NCI-H1436 treated with DMSO at 0.1 percent for 48 hours (cell line): ENCODE measurements at regions not wholly inside any gene's neighbourhood (a gene's known extent, or its start where the extent isn't known, plus 50 kb on each side); places are given as distances from the start of the nearest gene placed in this dataset.
"Not testable (repeated sequence)": the region's sequence is repeated elsewhere in the genome, so short reads cannot be mapped to it uniquely, and the experiment has no call there.

ENCODE experiments used
- DNase-seq: peaks from one replicate; lab custom pipeline; 2025; lab: John Stamatoyannopoulos, UW

DNA sequence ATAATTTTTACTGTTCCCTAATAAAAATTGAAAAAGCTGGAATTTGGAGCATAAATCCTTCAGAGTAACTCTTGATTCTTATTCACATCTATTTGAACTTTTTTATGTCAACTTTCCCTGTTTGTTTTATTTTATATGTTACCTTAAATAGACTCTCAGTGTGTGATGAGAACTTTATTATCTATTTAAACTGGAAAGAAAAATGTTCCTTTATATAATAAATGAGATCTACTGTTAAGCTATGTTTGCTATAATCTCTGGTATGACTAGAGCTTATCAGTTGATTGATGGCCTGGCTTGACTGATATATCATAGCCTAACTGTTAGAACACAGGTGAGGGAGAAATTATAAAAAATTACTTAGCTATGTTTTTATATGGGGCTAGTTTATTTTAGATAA, 330.6 kb upstream of the EPHA6 start:
- DNase-seq, result no peak

- DNase-seq, result no peak
Measured at GRCh38 chr3:96488708-96489107, 325.7 kb upstream of the EPHA6 start.

GRCh38 chr3:96491023-96491422, 323.4 kb upstream of the EPHA6 start:
- DNase-seq, result no peak

- no peak for DNase-seq
Measured at GRCh38 chr3:96491868-96492267, 322.5 kb upstream of the EPHA6 start.

DNA sequence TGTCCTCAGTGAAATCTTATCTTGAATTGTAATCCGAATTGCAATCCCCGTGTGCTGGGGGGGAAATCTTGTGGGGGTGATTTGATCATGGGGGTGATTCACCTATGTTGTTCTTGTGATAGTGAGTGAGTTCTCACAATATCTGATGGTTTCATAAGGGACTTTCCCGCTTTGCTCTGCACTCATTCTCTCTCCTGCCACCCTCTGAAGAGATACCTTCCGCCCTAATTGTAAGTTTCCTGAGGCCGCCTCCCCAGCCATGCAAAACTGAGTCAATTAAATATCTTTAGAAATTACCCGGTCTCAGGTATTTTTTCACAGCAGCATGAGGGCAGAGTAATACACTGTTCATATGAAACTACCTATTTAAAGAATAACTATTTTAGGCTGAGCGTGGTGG, 304.1 kb upstream of the EPHA6 start:
- no peak for DNase-seq

DNA sequence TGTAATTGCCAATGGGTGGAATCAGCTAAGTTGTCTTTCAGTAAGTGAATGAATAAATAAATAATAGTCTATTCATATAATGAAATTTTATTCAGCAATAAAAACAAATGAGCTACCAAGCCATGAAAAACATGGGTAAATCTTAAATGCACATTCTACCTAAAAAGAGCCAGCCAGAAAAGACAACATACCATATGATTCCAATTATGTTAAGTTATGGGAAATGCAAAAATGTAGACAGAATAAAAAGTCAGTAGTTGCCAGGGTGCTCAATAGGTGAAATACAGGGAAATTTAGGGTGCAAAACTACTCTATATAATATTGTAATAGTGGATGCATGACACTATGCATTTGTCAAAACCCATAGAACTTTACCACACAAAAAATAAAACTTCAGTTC, 277.2 kb upstream of the EPHA6 start:
- no peak for DNase-seq

GRCh38 chr3:96538186-96538585, 276.2 kb upstream of the EPHA6 start:
- DNase-seq, result no peak

- DNase-seq, result no peak
Measured at GRCh38 chr3:96548073-96548472, 266.3 kb upstream of the EPHA6 start.

GRCh38 chr3:96576935-96577334, 237.5 kb upstream of the EPHA6 start:
- no peak for DNase-seq

- DNase-seq, result no peak
Measured at GRCh38 chr3:96584066-96584465, 230.3 kb upstream of the EPHA6 start.

DNA sequence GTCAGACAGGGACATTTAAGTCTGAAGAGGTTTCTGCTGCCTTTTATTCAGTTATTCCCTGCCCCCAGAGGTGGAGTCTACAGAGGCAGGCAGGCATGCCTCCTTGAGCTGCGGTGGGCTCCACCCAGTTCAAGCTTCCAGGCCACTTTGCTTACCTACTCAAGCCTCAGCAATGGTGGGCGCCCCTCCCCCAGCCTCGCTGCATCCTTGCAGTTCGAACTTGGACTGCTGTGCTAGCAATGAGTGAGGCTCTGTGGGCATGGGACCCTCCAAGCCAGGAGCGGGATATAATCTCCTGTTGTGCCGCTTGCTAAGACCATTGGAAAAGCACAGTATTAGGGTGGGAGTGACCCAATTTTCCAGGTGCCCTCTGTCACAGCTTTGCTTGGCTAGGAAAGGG, 207.5 kb upstream of the EPHA6 start:
- not testable (repeated sequence) for DNase-seq

DNA sequence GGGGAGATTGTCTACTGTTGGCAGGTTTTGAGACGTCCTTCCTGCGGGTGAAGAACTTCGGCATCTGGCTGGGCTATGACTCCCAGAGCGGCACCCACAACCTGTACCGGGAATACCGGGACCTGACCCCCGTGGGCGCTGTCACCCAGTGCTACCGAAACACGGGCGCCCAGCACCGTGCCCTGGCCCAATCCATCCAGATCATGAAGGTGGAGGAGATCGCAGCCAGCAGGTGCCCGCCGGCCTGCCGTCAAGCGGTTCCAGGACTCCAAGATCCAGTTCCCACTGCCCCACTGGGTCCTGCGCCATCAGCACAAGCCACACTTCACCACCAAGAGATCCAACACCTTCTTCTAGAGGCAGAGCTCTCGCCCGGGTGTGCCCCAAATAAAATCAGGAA, 194.9 kb upstream of the EPHA6 start:
- DNase-seq, result no peak

- DNase-seq, result no peak
Measured at GRCh38 chr3:96622878-96623277, 191.5 kb upstream of the EPHA6 start.

DNA sequence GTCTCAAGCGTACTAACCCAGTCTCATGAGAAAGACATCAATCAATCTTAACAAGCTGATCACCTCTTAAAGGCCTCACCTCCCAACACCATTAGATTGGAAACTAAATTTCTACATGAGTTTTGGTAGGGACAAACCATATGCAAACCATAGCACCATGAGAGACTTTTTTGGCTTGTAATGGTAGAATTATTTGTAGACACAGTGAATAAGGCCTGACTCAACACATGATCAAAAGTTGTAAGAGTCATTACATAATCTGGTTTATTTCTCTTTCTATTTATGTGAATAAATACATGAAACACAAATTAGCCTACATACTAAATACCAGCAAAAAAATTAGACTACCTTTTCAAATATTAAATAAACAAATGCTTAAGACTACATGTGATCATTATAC, 183.3 kb upstream of the EPHA6 start:
- DNase-seq, result no peak

- DNase-seq, result no peak
Measured at GRCh38 chr3:96646596-96646995, 167.8 kb upstream of the EPHA6 start.

DNA sequence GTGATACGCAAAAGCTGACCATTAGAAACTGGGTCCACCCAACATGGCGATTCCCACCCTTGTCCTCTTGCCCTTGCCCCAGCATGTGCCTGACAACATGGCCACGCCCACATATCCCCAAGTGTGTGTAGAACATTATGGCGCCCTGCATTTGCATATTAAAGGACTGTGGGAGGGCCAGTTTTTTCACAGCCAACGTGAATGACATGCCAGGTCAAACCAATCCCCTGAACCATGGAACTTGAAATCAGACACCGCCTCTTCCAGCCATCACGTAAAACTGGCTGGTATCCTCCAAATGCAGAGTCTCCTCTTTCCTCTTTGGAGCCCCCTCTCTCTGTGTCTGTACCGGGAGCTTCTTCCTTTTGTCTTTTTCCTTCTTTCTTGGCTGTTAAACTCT, 156.7 kb upstream of the EPHA6 start:
- DNase-seq, result no peak

- DNase-seq, result not testable (repeated sequence)
Measured at GRCh38 chr3:96671861-96672595, 142.4 kb upstream of the EPHA6 start.

GRCh38 chr3:96677156-96677555, 137.2 kb upstream of the EPHA6 start:
- no peak for DNase-seq

- no peak for DNase-seq
Measured at GRCh38 chr3:96678325-96678724, 136.1 kb upstream of the EPHA6 start.

- no peak for DNase-seq
Measured at GRCh38 chr3:96700322-96701315, 113.8 kb upstream of the EPHA6 start.

DNA sequence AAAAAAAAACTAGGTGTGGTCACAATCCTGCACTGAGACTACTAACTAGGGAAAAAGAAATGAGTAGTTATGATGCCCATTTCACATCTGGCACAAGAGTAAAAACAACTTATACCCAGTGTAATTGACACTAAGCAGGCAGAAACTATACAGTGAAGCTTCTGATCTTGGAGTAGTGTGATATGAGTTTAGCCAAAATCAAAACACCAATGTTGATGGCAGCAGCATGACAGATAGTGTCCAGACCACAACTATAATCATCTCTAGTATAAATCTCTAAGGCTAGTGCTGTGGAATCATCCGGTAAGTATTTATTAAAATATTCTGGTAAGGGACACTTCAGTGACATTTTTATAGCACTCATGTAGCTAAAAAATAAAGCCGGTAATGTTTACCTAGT, 108.5 kb upstream of the EPHA6 start:
- no peak for DNase-seq

- DNase-seq, result no peak
Measured at GRCh38 chr3:96706509-96706908, 107.9 kb upstream of the EPHA6 start.

DNA sequence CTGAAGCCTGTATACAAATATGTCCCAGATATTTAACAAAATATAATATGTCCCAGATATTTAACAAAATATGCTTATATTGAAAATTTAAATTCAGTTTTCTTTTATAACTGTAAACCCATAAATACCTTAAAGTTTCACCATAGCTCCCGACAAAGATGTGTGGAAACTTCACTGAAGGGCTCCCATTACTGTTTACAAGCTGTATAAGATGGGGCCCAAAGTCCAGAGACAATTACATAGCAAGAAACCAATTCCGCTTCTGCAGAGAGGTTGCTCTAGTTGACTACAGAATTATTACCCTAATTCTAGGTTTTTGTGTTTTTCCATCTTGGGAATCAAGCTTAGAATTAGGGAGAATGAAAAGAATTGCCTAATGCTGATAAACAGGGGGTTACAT, 102.6 kb upstream of the EPHA6 start:
- DNase-seq, result no peak
